Cardiac muscle cell (in vitro differentiated cells and primary cell): ENCODE measurements at regions not wholly inside any gene's neighbourhood (a gene's known extent, or its start where the extent isn't known, plus 50 kb on each side); places are given as distances from the start of the nearest gene placed in this dataset.

ENCODE experiments used
- DNase-seq, 2 donors: peaks; one replicate each; pipeline versions ENCODE4 v3.0.0 to v3.0.0-alpha.2; 2010 to 2017; ENCODE audit warnings: low read depth in 1 of 2, low spot score in 1 of 2
- H3K27ac ChIP-seq: fragments of 200-600 bp; sonication (generic); 2 replicates; pipeline ENCODE4 v1.5.1; 2016
- H3K27me3 ChIP-seq: fragments of 200-600 bp; sonication (generic); 2 replicates; pipeline ENCODE4 v1.6.0; 2016; ENCODE audit warnings: control low read depth
- H3K36me3 ChIP-seq: fragments of 200-600 bp; sonication (generic); 2 replicates; pipeline ENCODE4 v1.5.1; 2016; ENCODE audit warnings: control low read depth
- H3K4me1 ChIP-seq: fragments of 200-600 bp; sonication (generic); 2 replicates; pipeline ENCODE4 v1.8.1; 2017; ENCODE audit warnings: low read depth, mild to moderate bottlenecking, mixed run types
- H3K4me3 ChIP-seq: fragments of 200-600 bp; sonication (generic); 2 replicates; pipeline ENCODE4 v1.5.1; 2016; ENCODE audit warnings: mild to moderate bottlenecking
- H3K9me3 ChIP-seq: fragments of 200-600 bp; sonication (generic); 2 replicates; pipeline ENCODE4 v1.5.1; 2017; ENCODE audit warnings: low read depth, mild to moderate bottlenecking, control low read depth
- CTCF ChIP-seq: IDR thresholded peaks from 2 replicates; pipeline ENCODE4 v1.5.1; 2012; ENCODE audit warnings: low read depth, mild to moderate bottlenecking, low read length

- no peaks in the 10 kb centered on the region for H3K27me3 ChIP-seq
- no peaks in the 10 kb centered on the region for H3K9me3 ChIP-seq
- H3K27ac ChIP-seq: no peak overlapping the region
- TF ChIP-seq CTCF: no peak
- no peak for DNase-seq
- peaks cover 28% of the 10 kb centered on the region for H3K4me1 ChIP-seq
- H3K4me3 ChIP-seq: no peak overlapping the region
- no peaks in the 10 kb centered on the region for H3K36me3 ChIP-seq
Observed at GRCh38 chr6:25177500-25178028, 101.6 kb upstream of the CARMIL1 start.

- H3K27ac ChIP-seq: peak overlapping the region; percentile 51
- H3K9me3 ChIP-seq: no peaks in the 10 kb centered on the region
- no peaks in the 10 kb centered on the region for H3K27me3 ChIP-seq
- peaks cover 28% of the 10 kb centered on the region for H3K4me1 ChIP-seq
- no peak for TF ChIP-seq CTCF
- no peak overlapping the region for H3K4me3 ChIP-seq
- peak in 1 of 2 donors; percentile 20 for DNase-seq
- H3K36me3 ChIP-seq: no peaks in the 10 kb centered on the region
Observed at GRCh38 chr6:25178336-25179035, 100.7 kb upstream of the CARMIL1 start.

GRCh38 chr6:25179051-25179778 is 100.0 kb upstream of the CARMIL1 start:
- no peak overlapping the region for H3K27ac ChIP-seq
- H3K36me3 ChIP-seq: no peaks in the 10 kb centered on the region
- H3K4me3 ChIP-seq: no peak overlapping the region
- peak in 1 of 2 donors; percentile 88 for DNase-seq
- no peaks in the 10 kb centered on the region for H3K9me3 ChIP-seq
- peaks cover 28% of the 10 kb centered on the region for H3K4me1 ChIP-seq
- no peak for TF ChIP-seq CTCF
- no peaks in the 10 kb centered on the region for H3K27me3 ChIP-seq

- Histone ChIP-seq H3K9me3 (no peaks in the 10 kb centered on the region), H3K36me3 (no peaks in the 10 kb centered on the region), H3K27ac (no peak overlapping the region), H3K4me1 (peaks cover 28% of the 10 kb centered on the region), H3K27me3 (no peaks in the 10 kb centered on the region), H3K4me3 (no peak overlapping the region)
- TF ChIP-seq CTCF: no peak
- DNase-seq: no peak
Observed at GRCh38 chr6:25180630-25181349, 98.4 kb upstream of the CARMIL1 start.

- H3K4me3 ChIP-seq: no peak overlapping the region
- no peak overlapping the region for H3K27ac ChIP-seq
- no peak for TF ChIP-seq CTCF
- H3K4me1 ChIP-seq: peaks cover 23% of the 10 kb centered on the region
- H3K9me3 ChIP-seq: no peaks in the 10 kb centered on the region
- H3K27me3 ChIP-seq: no peaks in the 10 kb centered on the region
- no peaks in the 10 kb centered on the region for H3K36me3 ChIP-seq
- DNase-seq: no peak
Observed at GRCh38 chr6:25181350-25181724, 97.8 kb upstream of the CARMIL1 start.
